Activated CD4-positive, CD25-positive, alpha-beta regulatory T cell treated with anti-CD3 and anti-CD28 coated beads, Interleukin-2, amount 50 U/mL, for 16 hours (primary cell): ENCODE measurements at regions not wholly inside any gene's neighbourhood (a gene's known extent, or its start where the extent isn't known, plus 50 kb on each side); places are given as distances from the start of the nearest gene placed in this dataset.

Experiments
- DNase-seq: peaks from one replicate; pipeline ENCODE4 v3.0.0-alpha.2; 2020; ENCODE audit warnings: low read depth, low spot score

DNA sequence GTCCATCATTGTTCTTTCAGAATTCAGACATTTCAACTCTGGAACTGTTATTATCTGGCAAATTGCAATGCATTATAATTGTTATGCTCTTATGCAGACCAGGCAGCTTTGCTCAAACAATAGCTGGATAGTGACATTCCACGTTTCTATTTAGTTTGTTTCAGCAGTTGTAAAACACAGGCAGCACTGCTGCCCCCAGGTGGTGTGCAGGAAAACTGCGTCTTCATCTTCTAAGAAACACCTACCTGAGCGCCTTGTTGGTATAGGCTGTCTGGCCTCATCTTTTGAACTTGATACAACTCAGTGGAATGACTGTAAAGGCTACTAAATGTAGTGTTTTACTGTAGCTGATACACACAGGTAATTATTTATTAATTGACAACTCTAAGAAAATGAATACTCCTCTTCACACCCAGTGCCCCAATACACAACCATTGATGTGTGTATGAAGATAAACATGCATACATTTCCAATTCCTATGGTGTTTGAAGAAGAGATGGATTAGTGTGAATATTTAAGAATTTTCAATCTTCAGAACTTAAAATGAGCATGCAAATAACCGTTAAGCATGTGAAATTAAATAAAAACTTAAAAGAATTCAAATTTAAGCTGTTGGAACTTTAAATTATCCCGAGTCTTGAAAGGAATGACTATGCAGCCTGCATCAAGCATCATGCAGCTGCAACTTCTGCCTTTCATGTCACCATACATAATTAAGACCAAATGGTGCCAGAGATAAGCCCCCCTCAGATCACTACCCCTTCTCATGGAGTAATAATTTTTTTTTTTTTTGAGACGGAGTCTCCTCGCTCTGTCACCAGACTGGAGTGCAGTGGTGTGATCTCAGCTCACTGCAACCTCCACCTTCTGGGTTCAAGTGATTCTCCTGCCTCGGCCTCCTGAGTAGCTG lies 85.6 kb downstream of the CD8B2 start:
- no peak for DNase-seq

DNA sequence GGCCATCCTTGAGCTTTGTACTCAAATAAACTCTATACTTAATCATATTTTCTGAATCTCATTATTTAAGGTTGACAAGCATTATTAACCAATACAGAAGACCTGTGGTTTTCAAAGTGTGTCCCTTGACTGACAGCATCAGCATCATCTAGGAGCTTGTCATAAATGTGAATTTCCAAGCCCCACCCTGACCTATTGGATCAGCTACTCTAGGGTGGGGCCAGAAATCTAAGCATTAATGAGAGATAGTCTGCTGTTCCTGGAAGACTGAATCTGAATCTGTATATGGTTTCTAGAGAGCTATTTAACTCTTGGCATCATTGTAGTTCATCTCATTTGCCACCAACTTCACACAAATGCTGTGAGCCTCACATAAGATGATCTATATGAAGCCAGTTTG lies 86.6 kb downstream of the CD8B2 start:
- DNase-seq: no peak

DNA sequence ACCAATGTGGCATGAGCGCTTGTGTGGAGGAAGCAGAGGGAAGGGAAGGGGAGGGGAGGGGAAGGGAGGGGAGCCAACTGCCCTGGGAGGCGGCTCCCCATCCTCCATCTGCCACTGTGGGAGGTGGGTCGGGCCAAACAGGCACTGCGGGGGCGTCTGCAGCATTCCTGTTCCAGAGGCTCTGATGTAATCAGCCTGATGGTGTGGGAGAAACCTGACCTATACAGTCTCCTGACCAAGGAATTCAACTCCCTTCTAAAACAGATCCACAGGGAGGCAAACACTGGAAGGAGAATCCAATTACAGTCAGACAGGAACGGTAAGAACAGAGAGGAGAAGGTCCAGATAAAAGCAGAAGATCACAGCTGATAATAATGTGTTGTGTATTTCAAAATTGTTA lies 88.8 kb downstream of the CD8B2 start:
- no peak for DNase-seq

DNA sequence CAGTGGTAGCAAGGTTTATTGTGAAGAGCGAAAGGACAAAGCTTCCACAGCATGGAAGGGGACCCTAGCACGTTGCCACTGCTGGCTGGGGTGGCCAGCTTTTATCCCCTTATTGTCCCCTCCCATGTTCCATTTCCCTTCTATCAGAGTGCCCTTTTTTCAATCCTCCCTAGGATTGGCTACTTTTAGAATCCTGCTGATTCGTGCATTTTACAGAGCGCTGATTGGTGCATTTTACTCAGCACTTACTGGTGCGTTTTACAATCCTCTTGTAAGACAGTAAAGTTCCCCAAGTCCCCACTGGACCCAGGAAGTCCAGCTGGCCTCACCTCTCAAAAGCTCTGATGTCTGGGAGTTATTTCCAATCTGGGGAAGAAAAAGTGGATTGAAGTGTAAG lies 90.1 kb downstream of the CD8B2 start:
- DNase-seq: no peak

DNA sequence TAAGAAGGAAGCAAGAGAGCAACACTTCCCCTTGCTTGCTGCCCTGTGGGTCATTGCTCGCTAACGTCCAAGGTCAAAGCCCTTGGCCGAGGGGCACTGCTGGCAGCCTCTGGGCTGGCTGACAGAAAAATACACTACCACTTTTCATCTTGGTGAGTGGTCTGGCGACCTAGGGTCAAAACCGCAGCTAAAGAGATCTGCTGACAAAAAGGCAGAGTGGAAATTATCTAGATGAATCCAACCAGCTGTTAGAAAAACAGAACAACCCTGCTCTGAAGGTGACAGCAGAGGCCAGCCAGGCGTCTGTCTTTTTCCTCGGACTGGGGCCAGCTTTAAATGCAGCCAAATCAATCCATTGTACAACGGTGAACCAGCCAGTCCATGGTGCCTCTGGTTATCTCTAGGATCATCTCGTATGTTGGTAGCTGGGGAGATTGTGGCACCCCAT lies 92.6 kb downstream of the CD8B2 start:
- no peak for DNase-seq

DNA sequence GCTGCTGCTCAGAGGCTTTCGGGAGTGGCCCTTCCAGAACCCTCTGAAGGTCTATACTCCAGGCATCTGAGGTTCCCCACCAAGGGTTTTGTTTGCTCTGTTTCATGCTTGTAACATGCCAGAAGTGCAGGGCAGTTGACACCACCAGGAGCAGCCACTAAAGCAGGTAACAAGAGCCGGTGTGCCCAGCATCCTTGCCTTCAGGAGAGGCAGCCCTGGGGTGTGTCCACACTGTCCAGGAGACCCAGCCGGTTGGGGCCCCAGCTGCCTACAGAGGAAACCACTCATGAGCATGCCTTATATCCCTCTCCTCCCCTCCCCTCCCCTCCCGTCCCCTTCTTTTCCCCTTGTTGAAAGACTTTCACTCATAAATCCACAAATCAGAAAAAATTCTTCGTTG lies 93.1 kb downstream of the CD8B2 start:
- no peak for DNase-seq

DNA sequence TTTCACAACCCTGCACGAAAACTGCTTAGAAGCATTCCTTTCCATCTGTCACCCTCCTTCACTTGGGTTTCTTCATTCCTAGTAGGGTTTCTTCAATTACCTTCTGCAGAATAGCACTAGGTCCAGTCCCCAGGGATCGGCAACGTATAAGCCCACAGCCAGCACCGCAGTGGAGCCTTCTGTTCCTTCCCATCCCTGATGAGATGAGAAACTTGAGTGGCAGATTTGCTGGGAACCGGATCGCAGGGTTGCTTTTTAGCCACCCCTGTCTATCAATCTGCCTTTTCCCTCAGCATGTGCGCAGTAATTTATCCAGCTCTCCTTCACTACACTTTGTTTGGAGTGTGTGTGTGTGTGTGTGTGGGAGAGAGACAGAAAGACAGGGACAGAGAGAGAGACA lies 94.2 kb downstream of the CD8B2 start:
- DNase-seq: no peak

DNA sequence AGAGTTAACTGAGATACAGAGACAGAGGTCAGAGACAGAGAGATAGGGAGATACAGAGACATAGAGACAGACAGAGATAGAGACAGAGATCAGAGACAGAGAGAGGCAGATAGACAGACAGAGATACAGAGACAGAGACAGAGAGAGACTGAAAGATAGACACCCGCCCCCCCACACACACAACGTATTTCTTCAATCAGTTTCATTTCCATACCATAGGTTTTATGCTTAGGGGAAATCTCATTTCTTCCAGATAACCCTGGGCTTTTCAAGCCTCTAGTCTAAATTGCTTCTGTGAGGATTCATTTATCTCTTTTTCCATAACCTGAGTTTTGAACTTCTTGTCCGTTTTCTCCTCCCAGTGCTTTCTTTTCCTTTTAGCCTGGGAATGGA lies 94.6 kb downstream of the CD8B2 start:
- no peak for DNase-seq

DNA sequence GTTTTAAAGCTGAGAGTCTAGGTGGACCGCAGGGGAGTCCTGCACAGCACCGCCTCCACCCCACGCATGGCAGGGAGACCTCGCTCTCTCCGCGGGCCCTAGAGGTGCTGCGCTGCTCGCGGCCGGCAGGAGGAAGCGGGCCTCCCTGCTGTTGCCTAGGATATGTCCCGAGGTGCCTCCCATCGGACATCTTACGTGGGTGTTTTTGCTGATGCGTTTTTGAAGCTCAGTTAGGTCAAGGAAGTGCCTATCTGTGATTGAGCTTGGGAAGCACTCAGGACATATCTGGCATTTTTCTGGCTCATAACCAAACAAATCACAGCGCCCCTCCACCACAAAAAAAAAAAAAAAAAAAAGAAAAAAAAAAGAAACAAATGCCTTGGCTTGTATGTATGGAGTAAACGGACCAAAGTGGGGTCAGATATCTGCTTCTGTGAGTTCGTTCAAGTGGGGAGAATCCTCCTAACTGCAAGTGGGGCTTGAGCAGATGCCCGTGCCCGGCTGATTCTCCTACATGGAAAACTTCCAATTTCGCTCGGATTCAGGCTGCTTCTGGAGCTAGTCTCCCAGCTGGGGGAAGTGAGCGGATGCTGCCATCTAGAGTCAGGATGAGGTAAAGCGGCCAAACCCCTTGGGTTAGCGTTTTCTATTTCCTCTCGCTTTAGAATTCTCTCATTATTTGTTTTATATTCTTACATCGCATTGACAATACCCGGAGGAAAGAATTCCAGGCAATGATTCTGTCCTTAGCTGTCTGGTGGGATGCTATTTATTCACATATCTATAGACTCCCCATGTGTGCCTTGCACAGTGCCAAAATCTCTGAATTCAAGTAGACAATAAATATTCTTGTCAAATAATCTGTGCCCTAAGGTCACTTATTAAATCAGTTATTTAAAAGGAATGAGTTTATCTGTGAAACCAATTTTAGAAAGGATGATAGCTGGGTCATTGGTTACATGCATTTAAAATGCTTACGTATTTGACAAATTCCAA lies 95.3 kb downstream of the CD8B2 start:
- DNase-seq: peak; percentile 10

DNA sequence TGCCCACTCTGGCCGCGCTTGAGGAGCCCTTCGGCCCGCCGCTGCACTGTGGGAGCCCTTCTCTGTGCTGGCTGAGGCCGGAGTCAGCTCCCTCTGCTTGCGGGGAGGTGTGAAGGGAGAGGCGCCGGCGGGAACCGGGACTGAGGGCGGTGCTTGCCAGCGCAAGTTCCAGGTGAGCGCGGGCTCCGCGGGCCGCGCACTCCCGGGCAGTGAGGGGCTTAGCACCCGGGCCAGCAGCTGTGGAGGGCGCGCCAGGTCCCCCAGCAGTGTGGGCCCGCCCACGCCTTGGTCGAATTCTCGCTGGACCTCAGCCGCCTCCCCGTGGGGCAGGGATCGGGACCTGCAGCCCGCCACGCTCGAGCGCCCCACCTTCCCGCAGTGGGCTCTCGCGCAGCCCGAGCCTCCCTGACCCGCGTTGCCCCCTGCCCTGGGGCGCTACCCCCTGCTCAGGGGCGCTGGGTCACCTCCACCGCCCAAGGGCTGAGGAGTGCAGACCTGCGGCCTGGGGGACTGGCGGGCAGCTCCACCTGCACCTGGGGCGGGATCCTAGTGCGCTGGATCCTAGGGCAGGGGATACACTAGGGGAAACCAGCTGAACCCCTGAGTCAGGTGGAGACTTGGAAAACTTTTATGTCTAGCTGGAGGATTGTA lies 97.3 kb downstream of the CD8B2 start:
- DNase-seq: no peak

DNA sequence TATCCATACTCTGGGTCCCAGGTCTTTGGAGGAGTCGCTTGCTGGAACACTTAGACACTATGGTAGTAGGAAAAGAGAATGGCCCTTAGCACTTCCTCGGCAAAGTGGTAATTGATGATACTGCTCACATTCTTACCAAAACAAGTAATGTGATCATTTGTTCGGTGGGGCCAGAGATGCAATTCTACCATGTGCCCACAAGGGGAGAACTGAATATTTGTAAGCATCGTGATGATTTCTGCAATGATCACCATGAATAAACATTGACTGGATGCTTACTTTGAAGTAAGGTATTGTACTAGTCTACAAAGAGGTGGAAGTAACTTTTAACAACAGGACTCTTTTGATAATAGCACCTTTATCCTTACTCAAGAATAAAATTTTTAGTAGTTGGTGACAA lies 109.7 kb downstream of the CD8B2 start:
- DNase-seq: no peak

DNA sequence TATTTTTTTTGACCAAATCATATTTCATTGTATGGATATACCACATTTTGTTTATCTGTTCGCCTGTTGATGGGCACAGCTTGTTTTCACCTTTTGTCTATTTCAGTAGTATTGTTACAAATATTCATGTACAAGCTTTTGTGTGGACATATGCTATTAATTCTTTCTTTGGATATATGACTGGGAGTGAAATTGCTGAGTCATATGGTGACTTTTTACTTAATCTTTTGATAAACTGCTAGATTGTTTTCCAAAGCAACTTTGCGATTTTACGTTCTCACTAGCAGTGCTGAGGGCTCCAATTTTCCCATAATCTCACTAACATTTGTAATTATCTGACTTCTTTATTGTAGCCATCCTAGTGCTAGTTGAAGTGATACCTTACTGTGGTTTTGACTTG lies 112.4 kb downstream of the CD8B2 start:
- DNase-seq: no peak

DNA sequence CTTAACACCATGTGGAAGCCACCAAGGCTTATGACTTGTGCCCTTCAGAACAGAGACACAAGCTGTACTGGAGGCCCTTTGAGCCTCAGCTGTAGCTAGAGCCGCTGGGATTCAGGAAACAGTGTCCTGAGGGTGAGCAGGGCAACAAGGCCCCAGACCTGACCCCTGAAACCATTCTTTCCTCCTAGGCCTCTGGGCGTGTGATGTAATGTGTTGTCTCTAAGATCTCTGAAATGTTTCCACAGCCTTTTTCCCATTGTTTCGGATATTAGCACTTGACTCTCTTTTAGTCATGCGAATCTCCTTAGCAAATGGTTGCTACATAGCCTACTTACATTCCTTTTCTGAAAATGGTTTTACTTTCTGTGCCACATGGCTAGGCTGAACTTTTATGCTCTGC lies 114.9 kb downstream of the CD8B2 start:
- no peak for DNase-seq

DNA sequence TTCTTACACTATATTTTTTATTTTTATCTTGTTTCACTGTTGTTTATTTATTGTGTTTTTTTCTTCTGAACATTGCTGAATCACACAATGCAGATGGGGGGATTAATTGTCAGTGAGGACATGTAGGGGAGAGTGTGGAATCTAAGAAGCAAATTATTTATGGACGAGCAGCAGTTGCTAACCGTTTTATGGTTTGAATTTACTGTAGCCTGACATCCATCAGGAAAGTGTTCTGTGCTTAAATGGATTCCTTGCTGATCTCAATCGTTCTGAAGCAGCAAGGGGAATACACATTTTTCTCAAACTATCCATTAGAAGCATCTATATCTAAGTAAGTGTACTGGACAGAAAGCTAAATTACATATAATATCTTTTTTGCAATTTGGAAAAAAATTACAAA lies 119.5 kb downstream of the CD8B2 start:
- DNase-seq: no peak

DNA sequence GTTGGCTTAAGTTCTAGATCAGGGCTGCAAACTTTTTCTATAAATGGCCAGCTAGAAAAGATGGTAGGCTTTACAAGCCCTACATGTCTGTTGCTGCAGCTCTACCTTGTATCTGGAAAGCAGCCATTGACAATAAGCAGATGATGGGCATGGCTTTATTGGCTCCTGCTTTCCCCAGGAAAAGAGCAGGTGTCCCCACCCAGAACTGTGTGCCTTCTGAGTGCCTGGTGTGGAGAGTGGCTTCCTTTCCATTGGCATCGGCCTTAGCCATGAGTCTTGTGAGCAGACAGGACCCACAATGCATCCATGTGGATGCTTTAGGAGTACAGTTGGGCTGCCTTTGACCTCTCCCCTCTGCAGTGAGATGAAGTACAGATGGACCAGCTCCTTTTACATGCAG lies 120.2 kb downstream of the CD8B2 start:
- no peak for DNase-seq

DNA sequence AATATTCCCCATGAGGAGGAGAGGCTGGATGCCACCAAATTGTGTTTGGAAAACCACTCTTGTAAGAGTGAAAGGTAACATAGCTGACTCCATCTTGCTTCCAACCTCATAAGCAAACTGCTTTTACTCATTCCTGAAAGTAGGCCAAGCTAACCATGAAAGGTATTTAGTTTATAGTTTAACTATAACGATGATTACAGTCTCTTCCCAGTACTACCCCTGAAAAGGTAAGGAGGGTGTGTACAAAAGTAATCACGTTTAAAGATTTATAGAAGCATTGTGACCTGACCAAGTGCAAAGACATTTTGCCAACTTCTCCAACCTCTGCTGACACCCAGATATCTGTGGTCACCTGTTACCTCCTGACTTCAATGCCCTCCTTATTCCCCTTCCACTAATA lies 122.6 kb downstream of the CD8B2 start:
- no peak for DNase-seq

DNA sequence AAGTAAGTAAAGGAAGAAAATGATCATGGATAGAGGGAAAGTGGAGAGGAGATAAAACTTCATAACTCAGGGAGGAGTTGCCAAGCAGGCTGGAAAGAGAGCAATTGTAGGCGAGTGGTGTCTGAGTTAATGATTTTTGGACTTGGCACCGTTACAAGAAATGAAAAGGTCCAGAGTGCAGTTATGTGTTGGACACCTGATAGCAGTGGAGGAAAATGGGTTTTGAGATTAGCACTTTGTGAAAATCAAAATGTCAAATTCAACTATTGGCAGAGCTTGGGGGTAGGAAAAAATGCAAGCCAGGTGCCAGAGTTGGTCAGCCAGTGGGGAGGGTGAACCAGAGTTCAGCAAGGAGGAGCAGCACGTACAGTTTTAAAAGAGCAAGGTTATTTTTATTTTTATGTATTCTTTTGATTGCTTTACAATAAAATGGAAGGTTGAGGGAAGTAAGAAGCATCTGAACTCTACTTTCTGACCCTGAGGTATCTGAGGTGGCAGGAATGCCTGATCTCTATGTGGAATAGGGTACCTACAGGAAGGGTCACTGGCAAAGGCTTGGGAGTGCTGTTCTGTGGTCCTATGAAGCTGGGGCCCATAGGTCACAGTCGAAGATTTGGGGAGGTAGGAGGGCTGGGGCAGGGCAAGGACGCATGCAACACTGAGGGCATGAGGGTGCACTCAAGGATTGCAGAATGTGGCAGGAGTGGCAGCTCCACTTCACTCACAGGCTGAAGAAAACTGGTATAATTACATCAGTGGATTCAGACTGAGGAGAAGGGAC lies 127.5 kb downstream of the CD8B2 start:
- DNase-seq: no peak

DNA sequence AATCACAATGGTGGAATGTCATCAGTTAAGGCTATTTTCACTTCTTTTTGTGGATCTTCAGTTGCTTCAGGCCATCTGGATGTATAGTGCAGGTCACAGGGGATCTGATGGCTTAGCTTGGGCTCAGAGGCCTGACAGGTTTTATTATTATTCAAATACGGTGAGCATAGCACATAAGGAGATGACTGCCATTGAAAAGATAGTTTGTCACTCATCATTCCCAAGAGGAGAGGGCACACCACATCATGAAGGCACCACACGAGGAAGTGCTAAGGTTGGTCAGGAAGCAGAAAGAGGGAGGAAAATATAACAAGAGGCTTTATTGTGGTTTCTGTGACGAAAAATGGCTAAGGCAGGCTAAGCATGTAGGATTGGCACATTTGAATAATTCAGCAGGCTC lies 131.4 kb downstream of the CD8B2 start:
- DNase-seq: no peak

DNA sequence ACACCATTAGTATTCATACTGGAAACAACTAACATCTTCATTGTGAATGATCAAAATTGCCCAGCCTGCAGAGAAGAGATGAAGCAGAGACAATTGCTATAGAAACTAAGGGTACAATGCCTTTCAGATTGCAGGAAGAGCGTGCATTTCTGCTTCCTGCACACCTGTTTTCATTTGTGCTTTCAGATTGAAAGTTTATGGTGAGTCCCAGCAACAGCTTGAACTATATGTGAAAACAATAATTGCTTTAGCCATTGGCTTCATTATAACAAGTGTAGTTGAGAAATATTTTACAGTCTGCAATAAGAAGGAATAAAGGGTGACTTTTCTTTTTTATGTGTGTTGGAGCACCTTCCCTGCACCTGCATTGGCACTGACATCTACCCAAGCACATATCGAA lies 136.3 kb downstream of the CD8B2 start:
- no peak for DNase-seq

DNA sequence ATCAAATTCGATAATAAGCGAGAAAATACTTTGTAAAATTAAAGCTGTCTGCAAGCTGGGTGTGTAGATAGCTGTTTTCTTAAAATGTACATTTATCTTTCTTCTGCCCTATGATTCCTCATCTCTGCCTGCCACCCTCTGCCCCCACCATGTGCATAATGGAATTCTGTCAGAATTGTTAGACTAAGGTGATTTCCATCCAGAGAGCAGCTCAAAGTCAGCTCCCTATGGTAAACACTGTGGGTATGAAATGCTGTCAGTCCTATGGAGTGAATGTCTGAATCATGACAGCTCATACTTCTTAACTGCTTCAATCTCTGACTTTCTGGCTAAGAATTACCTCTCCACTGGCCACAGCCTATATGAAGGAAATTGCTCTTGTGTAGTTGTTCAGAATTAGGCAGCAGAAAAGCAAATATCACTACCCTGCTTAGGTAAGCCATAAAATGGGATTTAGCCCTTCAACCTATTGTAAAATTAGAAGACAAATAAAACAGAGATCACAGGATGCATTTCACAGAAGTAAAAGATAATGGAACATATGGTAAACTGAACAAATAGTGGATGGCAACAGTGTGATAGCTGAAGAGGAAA lies 137.7 kb downstream of the CD8B2 start:
- DNase-seq: no peak

DNA sequence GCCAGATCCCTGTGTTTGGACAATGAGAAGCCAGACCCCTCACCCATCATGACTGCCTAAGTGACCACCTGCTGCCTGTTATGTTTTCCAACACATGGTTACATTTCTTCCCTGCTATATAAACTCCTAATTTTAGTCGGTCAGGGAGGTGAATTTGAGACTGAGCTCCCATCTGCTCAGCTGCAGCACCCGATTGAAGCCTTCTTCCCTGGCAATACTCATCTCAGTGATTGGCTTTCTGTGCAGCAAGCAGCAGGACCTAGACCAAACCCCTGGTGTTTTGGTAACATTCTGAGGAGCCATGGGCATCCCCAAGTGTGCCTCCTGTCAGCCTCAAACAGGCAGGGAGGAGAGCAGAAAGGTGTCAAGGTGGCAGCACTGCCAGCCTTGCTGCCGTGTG lies 141.2 kb downstream of the CD8B2 start:
- DNase-seq: no peak
